Endothelial cell (in vitro differentiated cells): ENCODE measurements at regions not wholly inside any gene's neighbourhood (a gene's known extent, or its start where the extent isn't known, plus 50 kb on each side); places are given as distances from the start of the nearest gene placed in this dataset.

Experiments
- DNase-seq: peaks from one replicate; pipeline ENCODE4 v3.0.0; 2021; ENCODE audit warnings: low spot score
- H3K27ac Mint-ChIP-seq: one replicate; pipeline ENCODE4 v1.8.0; 2021; ENCODE audit warnings: mixed read lengths, inconsistent platforms; ENCODE audit not compliant: unreplicated experiment
- H3K27me3 Mint-ChIP-seq: one replicate; pipeline ENCODE4 v1.8.0; 2021; ENCODE audit warnings: mild to moderate bottlenecking, moderate library complexity, mixed read lengths, inconsistent platforms; ENCODE audit not compliant: unreplicated experiment
- H3K36me3 Mint-ChIP-seq: one replicate; pipeline ENCODE4 v1.8.0; 2021; ENCODE audit warnings: mild to moderate bottlenecking, low read depth, mixed read lengths, inconsistent platforms; ENCODE audit not compliant: unreplicated experiment
- H3K4me1 Mint-ChIP-seq: one replicate; pipeline ENCODE4 v1.8.0; 2021; ENCODE audit warnings: mild to moderate bottlenecking, mixed read lengths, inconsistent platforms; ENCODE audit not compliant: unreplicated experiment
- H3K4me3 Mint-ChIP-seq: one replicate; pipeline ENCODE4 v1.8.0; 2021; ENCODE audit warnings: mild to moderate bottlenecking, mixed read lengths, inconsistent platforms; ENCODE audit not compliant: unreplicated experiment
- H3K9me3 Mint-ChIP-seq: one replicate; pipeline ENCODE4 v1.8.0; 2021; ENCODE audit warnings: mixed read lengths, inconsistent platforms; ENCODE audit not compliant: unreplicated experiment
- TF ChIP-seq, protein P1 (sequence below): fragments of 200-600 bp; sonication (generic); IDR thresholded peaks from one replicate; pipeline ENCODE4 v1.5.0; 2021; ENCODE audit warnings: antibody characterized with exemption; ENCODE audit not compliant: unreplicated experiment

DNA sequence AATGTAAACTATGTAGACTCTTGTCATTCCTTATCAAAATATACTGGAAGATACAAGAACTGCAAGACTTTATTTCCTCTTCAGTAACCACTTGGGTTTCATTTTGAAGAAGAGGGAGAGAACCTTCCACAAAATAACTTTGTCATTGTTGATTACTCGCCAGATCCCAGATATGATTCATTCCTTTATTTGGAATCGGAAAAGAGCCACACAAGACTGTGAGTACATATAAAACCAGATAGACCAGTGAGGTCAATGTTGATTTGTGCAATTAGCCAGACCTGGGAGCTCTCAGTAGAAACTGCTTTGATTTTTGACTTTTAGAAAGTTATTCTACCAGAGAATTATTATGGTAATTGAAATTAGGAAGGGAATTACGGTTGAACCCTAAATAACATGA is 146.1 kb downstream of the TMEM167A start:
- Mint-ChIP-seq H3K4me3 (no peak overlapping the region), H3K4me1 (no peaks in the 10 kb centered on the region), H3K9me3 (no peaks in the 10 kb centered on the region), H3K36me3 (no peaks in the 10 kb centered on the region), H3K27me3 (no peaks in the 10 kb centered on the region), H3K27ac (no peak overlapping the region)
- no peak for DNase-seq
- TF ChIP-seq, protein P1, sequence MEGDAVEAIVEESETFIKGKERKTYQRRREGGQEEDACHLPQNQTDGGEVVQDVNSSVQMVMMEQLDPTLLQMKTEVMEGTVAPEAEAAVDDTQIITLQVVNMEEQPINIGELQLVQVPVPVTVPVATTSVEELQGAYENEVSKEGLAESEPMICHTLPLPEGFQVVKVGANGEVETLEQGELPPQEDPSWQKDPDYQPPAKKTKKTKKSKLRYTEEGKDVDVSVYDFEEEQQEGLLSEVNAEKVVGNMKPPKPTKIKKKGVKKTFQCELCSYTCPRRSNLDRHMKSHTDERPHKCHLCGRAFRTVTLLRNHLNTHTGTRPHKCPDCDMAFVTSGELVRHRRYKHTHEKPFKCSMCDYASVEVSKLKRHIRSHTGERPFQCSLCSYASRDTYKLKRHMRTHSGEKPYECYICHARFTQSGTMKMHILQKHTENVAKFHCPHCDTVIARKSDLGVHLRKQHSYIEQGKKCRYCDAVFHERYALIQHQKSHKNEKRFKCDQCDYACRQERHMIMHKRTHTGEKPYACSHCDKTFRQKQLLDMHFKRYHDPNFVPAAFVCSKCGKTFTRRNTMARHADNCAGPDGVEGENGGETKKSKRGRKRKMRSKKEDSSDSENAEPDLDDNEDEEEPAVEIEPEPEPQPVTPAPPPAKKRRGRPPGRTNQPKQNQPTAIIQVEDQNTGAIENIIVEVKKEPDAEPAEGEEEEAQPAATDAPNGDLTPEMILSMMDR, result no peak

DNA sequence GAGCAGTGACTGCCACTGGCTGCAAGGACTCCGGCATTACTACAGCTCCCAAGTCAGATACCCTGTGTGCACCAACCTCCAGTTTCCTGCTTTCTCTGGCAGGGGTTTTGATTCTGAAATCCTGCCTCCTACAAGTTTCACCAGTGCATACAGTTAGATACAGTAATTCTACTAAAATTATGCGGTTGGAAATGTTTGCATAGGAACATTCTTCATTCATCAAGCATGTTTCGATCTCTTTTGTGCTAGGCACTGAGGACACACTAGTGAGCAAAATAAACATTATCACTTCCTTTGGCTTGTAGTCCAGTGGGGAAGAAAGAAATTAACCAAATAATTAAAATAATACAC is 152.2 kb downstream of the TMEM167A start:
- DNase-seq, result no peak
- Mint-ChIP-seq H3K4me3 (no peak overlapping the region), H3K9me3 (no peaks in the 10 kb centered on the region), H3K27me3 (peaks cover 3% of the 10 kb centered on the region), H3K4me1 (peaks cover 11% of the 10 kb centered on the region), H3K27ac (no peak overlapping the region), H3K36me3 (no peaks in the 10 kb centered on the region)
- TF ChIP-seq, protein P1, result no peak

DNA sequence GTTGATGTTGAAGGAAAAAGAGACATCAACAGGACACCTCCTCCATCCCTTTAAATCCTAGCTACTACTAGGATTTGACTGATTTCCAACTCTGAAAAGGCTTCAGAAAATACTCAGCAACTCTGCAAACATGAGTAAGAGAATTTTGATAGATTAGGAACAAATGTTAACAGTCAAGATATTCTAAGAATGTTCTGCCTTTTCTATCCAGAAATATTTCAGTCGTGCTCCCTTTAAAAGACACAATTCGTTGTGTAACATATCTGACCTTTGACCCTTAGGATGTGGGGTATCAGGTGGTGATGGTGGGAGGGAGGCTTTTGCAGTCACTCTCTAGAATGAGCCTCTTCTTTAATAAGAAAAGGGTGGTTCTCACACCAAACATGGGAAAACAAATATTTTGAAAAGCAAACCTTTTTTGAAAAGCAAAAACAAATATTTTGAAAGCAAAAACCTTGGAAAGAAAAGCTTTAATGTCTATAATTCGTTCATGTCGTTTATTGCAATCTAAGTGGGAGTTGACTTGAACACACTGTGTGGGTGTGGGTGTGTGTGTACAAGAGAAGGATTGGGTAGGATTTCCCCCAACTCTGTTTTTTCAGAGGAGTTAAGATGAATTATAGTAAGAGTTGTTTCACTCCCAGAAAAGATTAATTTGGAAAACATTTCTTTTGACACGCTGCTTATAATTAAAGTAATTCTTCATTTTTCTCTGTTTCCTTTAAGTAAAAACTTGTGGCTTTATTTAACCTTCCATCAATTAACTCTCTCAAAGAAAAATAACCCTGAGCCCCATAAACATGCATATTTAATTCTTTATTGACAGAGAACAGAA is 152.8 kb downstream of the TMEM167A start:
- H3K4me1 Mint-ChIP-seq, result peaks cover 11% of the 10 kb centered on the region
- DNase-seq, result no peak
- H3K4me3 Mint-ChIP-seq, result no peak overlapping the region
- TF ChIP-seq, protein P1, result no peak
- H3K9me3 Mint-ChIP-seq, result no peaks in the 10 kb centered on the region
- H3K27ac Mint-ChIP-seq, result no peak overlapping the region
- H3K27me3 Mint-ChIP-seq, result peaks cover 3% of the 10 kb centered on the region
- H3K36me3 Mint-ChIP-seq, result no peaks in the 10 kb centered on the region

DNA sequence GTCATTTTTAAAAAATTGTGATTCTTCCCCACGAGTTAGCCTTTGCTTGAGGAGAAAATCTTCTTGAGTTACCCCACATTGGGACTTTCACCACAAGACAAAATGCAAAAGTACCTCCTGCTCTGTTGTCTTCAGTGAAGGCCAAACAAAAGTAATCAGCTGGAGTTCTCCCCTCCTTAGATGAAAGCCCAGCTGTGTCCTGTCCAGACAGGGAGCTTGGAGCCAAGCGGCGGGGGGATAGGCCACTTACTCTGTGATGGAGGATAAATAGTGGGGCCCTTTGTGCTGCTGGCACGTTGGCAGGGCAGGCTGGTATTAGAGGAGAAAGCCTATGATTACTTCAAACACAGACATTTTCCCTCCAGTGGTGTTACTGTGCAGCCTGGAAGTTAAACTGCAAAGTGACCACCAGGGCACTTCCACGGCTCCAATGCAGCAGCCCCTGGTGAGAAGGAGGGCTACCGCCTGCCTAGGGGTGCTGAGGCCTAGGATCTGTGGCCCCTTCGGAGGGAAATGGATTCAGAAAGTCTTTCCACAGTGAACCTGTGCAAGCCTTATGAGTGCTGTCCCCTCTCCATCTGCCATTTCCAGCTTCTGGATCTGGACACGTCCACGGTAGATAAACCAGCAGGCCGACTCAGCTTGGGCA is 155.0 kb downstream of the TMEM167A start:
- TF ChIP-seq, protein P1, result no peak
- H3K9me3 Mint-ChIP-seq, result no peaks in the 10 kb centered on the region
- peaks cover 18% of the 10 kb centered on the region for H3K4me1 Mint-ChIP-seq
- no peaks in the 10 kb centered on the region for H3K36me3 Mint-ChIP-seq
- DNase-seq, result no peak
- peaks cover 3% of the 10 kb centered on the region for H3K27me3 Mint-ChIP-seq
- H3K27ac Mint-ChIP-seq, result no peak overlapping the region
- H3K4me3 Mint-ChIP-seq, result no peak overlapping the region
